ENCODE measurements at regions not wholly inside any gene's neighbourhood (a gene's known extent, or its start where the extent isn't known, plus 50 kb on each side); places are given as distances from the start of the nearest gene placed in this dataset.

GRCh38 chr3:164360078-164360578 is 718.2 kb downstream of the SI start:
- Histone ChIP-seq H3K23me2 (ENCODE audit: insufficient read length, low read depth, low read length, poor library complexity, severe bottlenecking) (no peaks in the 10 kb centered on the region), H3K23ac (ENCODE audit: insufficient read length, low read depth, low read length) (no peak overlapping the region), H3K27me3 (ENCODE audit: insufficient read depth, low read length) (no peaks in the 10 kb centered on the region), H2BK15ac (ENCODE audit: low read depth, low read length) (no peak overlapping the region), H2BK12ac (ENCODE audit: insufficient read length, low read depth, low read length) (no peak overlapping the region), H3K79me1 (ENCODE audit: insufficient read depth, low read depth, low read length, poor library complexity, severe bottlenecking) (no peaks in the 10 kb centered on the region), H3K14ac (ENCODE audit: insufficient read depth, low read length) (no peak overlapping the region), H4K20me1 (ENCODE audit: control insufficient read depth, insufficient read depth, insufficient read length) (no peaks in the 10 kb centered on the region), H4K8ac (replicated peaks; ENCODE audit: insufficient read length, low read depth, low read length) (no peak overlapping the region), H3K4me2 (ENCODE audit: insufficient read depth, insufficient read length, low read length) (no peak overlapping the region), H3K9ac (ENCODE audit: extremely low read depth, insufficient read length, low read length) (no peak overlapping the region), H3T11ph (ENCODE audit: low read length) (no peak overlapping the region), H3K4ac (ENCODE audit: low read depth, low read length) (no peak overlapping the region), H2BK120ac (ENCODE audit: low read depth, low read length, poor library complexity, severe bottlenecking) (no peak overlapping the region), H3K9me3 (ENCODE audit: control insufficient read depth, low read depth, low read length) (no peaks in the 10 kb centered on the region), H3K4me1 (ENCODE audit: insufficient read depth, low read length) (no peaks in the 10 kb centered on the region), H2AK5ac (ENCODE audit: insufficient read length, low read length) (no peak overlapping the region), H2BK5ac (ENCODE audit: insufficient read length, low read length) (no peak overlapping the region), H3K18ac (ENCODE audit: insufficient read length, low read depth, low read length) (no peak overlapping the region), H2AFZ (ENCODE audit: low read length) (no peak overlapping the region), H2BK20ac (ENCODE audit: low read depth, low read length, poor library complexity, severe bottlenecking) (no peak overlapping the region), H3K79me2 (ENCODE audit: insufficient read depth, low read length) (no peaks in the 10 kb centered on the region), H3K27ac (ENCODE audit: insufficient read length, low read depth, low read length) (no peak overlapping the region), H3K56ac (ENCODE audit: insufficient read length, low read depth, low read length) (no peak overlapping the region), H4K91ac (ENCODE audit: insufficient read length, low read depth, low read length) (no peak overlapping the region), H4K5ac (ENCODE audit: insufficient read length, low read depth, low read length) (no peak overlapping the region)
- Mint-ChIP-seq H3K36me3 (ENCODE audit: insufficient read depth in 1 of 3, low read depth in 3 of 3) (no peaks in the 10 kb centered on the region), H3K4me3 (no peak overlapping the region), H3K27ac (no peak overlapping the region), H3K9me3 (no peaks in the 10 kb centered on the region), H3K27me3 (ENCODE audit: low read depth) (no peaks in the 10 kb centered on the region), H3K4me1 (peaks cover 3 to 6% of the 10 kb centered on the region in 2 experiments)
- TF ChIP-seq, protein P1, sequence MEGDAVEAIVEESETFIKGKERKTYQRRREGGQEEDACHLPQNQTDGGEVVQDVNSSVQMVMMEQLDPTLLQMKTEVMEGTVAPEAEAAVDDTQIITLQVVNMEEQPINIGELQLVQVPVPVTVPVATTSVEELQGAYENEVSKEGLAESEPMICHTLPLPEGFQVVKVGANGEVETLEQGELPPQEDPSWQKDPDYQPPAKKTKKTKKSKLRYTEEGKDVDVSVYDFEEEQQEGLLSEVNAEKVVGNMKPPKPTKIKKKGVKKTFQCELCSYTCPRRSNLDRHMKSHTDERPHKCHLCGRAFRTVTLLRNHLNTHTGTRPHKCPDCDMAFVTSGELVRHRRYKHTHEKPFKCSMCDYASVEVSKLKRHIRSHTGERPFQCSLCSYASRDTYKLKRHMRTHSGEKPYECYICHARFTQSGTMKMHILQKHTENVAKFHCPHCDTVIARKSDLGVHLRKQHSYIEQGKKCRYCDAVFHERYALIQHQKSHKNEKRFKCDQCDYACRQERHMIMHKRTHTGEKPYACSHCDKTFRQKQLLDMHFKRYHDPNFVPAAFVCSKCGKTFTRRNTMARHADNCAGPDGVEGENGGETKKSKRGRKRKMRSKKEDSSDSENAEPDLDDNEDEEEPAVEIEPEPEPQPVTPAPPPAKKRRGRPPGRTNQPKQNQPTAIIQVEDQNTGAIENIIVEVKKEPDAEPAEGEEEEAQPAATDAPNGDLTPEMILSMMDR (conservative IDR thresholded peaks at IDR 0.05), result no peak
- WGBS (ENCODE audit: extremely low coverage, insufficient read length, low lambda C conversion rate), result no CpG with 5 or more reads among the region's 10 CpGs
- DNase-seq, result no peak
